Hypothalamus (tissue), 51 donors: ENCODE measurements at regions not wholly inside any gene's neighbourhood (a gene's known extent, or its start where the extent isn't known, plus 50 kb on each side); places are given as distances from the start of the nearest gene placed in this dataset.

Experiments used
- DNase-seq, 51 donors: peaks; one replicate each; lab custom pipeline; 2025; lab: John Stamatoyannopoulos, UW

GRCh38 chr11:92317222-92317621, 92.6 kb downstream of the FAT3 start:
- DNase-seq: no peak

GRCh38 chr11:92317721-92318120, 93.1 kb downstream of the FAT3 start:
- no peak for DNase-seq

- DNase-seq: no peak
Observed at GRCh38 chr11:92322225-92322624, 97.6 kb downstream of the FAT3 start.

- no peak for DNase-seq
Observed at GRCh38 chr11:92324890-92325289, 100.3 kb downstream of the FAT3 start.

GRCh38 chr11:92325416-92325815, 100.8 kb downstream of the FAT3 start:
- DNase-seq: no peak

GRCh38 chr11:92329137-92329536, 104.5 kb downstream of the FAT3 start:
- DNase-seq: no peak

- peak in 1 of 51 donors; percentile 14 for DNase-seq
Observed at GRCh38 chr11:92329646-92330045, 105.0 kb downstream of the FAT3 start.

GRCh38 chr11:92330114-92330513, 105.5 kb downstream of the FAT3 start:
- DNase-seq: no peak

- DNase-seq: no peak
Observed at GRCh38 chr11:92332986-92333385, 108.4 kb downstream of the FAT3 start.

- peak in 2 of 51 donors; percentile 1 to 9 for DNase-seq
Observed at GRCh38 chr11:92340839-92341238, 116.2 kb downstream of the FAT3 start.

- DNase-seq: no peak
Observed at GRCh38 chr11:92342034-92342720, 117.6 kb downstream of the FAT3 start.

GRCh38 chr11:92342886-92343285, 118.3 kb downstream of the FAT3 start:
- no peak for DNase-seq

- no peak for DNase-seq
Observed at GRCh38 chr11:92346220-92346619, 121.6 kb downstream of the FAT3 start.

GRCh38 chr11:92347454-92347853, 122.8 kb downstream of the FAT3 start:
- no peak for DNase-seq

GRCh38 chr11:92349486-92350156, 125.0 kb downstream of the FAT3 start:
- peak in 1 of 51 donors; percentile 0 for DNase-seq

- DNase-seq: no peak
Observed at GRCh38 chr11:92357344-92357743, 132.7 kb downstream of the FAT3 start.

GRCh38 chr11:92357841-92358240, 133.2 kb downstream of the FAT3 start:
- no peak for DNase-seq

- no peak for DNase-seq
Observed at GRCh38 chr11:92361551-92361950, 136.9 kb downstream of the FAT3 start.

GRCh38 chr11:92362989-92363388, 138.4 kb downstream of the FAT3 start:
- DNase-seq: no peak

- no peak for DNase-seq
Observed at GRCh38 chr11:92364177-92364576, 139.6 kb downstream of the FAT3 start.

- no peak for DNase-seq
Observed at GRCh38 chr11:92376146-92376599, 151.6 kb downstream of the FAT3 start.

GRCh38 chr11:92376680-92377079, 152.1 kb downstream of the FAT3 start:
- DNase-seq: no peak
